ENCODE measurements at regions not wholly inside any gene's neighbourhood (a gene's known extent, or its start where the extent isn't known, plus 50 kb on each side); places are given as distances from the start of the nearest gene placed in this dataset.

GRCh38 chr2:235149240-235149659 is 197.4 kb downstream of the SH3BP4 start:
- no peaks in the 10 kb centered on the region for H3K36me3 ChIP-seq (ENCODE audit: control insufficient read depth in 2 of 3, insufficient read depth in 3 of 3, low read length in 3 of 3)
- H3K9ac ChIP-seq (ENCODE audit: low read length in 3 of 3), result no peak overlapping the region
- no peaks in the 10 kb centered on the region for H3K9me3 ChIP-seq (ENCODE audit: control insufficient read depth in 2 of 3, insufficient read depth in 1 of 3, low read length in 3 of 3)
- no peak for TF ChIP-seq CTCF (IDR thresholded peaks at IDR 0.05; ENCODE audit: borderline replicate concordance, extremely low read depth, insufficient read depth)
- intact Hi-C loops (cut with DNase I), result no loop called here
- no peaks in the 10 kb centered on the region for H3K27me3 ChIP-seq (ENCODE audit: control insufficient read depth, insufficient read depth, low read length)
- FAIRE-seq, result no peak
- H3K27ac ChIP-seq (ENCODE audit: low read depth in 2 of 2, low read length in 2 of 2), result no peak overlapping the region
- no peaks in the 10 kb centered on the region for H3K4me1 ChIP-seq (ENCODE audit: control insufficient read depth in 2 of 3, insufficient read depth in 2 of 3, low read depth in 1 of 3, low read length in 3 of 3)
- DNase-seq, result no peak
- H3K4me3 ChIP-seq (ENCODE audit: low read length in 3 of 3), result no peak overlapping the region

DNA sequence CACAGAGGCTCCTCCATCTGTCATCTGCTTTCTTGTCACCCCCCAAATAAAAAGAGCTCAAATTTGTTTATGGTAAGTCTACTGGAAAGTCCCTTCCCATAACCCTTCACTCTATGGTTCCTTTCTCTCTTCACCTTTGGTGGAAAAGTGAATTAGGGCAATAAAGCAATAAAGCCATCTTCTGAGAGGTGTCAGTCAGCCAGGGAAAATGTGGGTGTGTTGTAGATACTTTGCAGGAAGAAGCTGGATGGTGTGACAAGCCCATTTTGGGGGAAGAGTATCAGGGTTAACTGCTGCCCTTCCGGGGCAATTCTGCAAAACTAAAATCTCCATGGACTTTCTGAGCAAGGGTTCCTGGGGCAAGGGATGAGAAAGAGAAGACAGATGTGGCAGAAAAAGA is 197.9 kb downstream of the SH3BP4 start:
- H3K4me1 ChIP-seq (ENCODE audit: control insufficient read depth in 2 of 3, insufficient read depth in 2 of 3, low read depth in 1 of 3, low read length in 3 of 3), result no peaks in the 10 kb centered on the region
- intact Hi-C loops (cut with DNase I), result no loop called here
- H3K9ac ChIP-seq (ENCODE audit: low read length in 3 of 3), result no peak overlapping the region
- H3K27ac ChIP-seq (ENCODE audit: low read depth in 2 of 2, low read length in 2 of 2), result no peak overlapping the region
- H3K4me3 ChIP-seq (ENCODE audit: low read length in 3 of 3), result no peak overlapping the region
- no peaks in the 10 kb centered on the region for H3K9me3 ChIP-seq (ENCODE audit: control insufficient read depth in 2 of 3, insufficient read depth in 1 of 3, low read length in 3 of 3)
- no peaks in the 10 kb centered on the region for H3K36me3 ChIP-seq (ENCODE audit: control insufficient read depth in 2 of 3, insufficient read depth in 3 of 3, low read length in 3 of 3)
- FAIRE-seq, result no peak
- no peak for TF ChIP-seq CTCF (IDR thresholded peaks at IDR 0.05; ENCODE audit: borderline replicate concordance, extremely low read depth, insufficient read depth)
- DNase-seq, result no peak
- H3K27me3 ChIP-seq (ENCODE audit: control insufficient read depth, insufficient read depth, low read length), result no peaks in the 10 kb centered on the region

DNA sequence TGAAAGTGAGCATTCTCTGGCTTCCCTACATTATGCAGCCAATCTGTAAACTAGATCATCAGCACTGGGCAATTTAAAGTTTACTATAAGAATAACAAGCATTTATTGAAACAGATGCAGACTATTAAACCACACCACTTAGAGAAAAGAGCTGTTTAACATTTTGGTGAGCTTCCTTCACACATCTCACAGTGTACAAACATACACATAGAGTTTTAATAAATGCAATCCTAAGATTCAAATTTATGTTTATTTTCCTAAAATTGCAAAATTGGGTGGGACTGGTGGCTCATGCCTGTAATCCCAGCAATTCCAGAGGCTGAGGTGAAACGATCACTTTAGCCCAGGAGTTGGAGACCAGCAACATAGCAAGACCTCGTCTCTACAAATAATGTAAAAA is 199.3 kb downstream of the SH3BP4 start:
- no peak for TF ChIP-seq CTCF (IDR thresholded peaks at IDR 0.05; ENCODE audit: borderline replicate concordance, extremely low read depth, insufficient read depth)
- H3K27me3 ChIP-seq (ENCODE audit: control insufficient read depth, insufficient read depth, low read length), result no peaks in the 10 kb centered on the region
- no peak overlapping the region for H3K4me3 ChIP-seq (ENCODE audit: low read length in 3 of 3)
- FAIRE-seq (no peak), DNase-seq (no peak)
- no peak overlapping the region for H3K9ac ChIP-seq (ENCODE audit: low read length in 3 of 3)
- H3K36me3 ChIP-seq (ENCODE audit: control insufficient read depth in 2 of 3, insufficient read depth in 3 of 3, low read length in 3 of 3), result no peaks in the 10 kb centered on the region
- intact Hi-C loops (cut with DNase I), result no loop called here
- no peaks in the 10 kb centered on the region for H3K9me3 ChIP-seq (ENCODE audit: control insufficient read depth in 2 of 3, insufficient read depth in 1 of 3, low read length in 3 of 3)
- H3K4me1 ChIP-seq (ENCODE audit: control insufficient read depth in 2 of 3, insufficient read depth in 2 of 3, low read depth in 1 of 3, low read length in 3 of 3), result no peaks in the 10 kb centered on the region
- no peak overlapping the region for H3K27ac ChIP-seq (ENCODE audit: low read depth in 2 of 2, low read length in 2 of 2)

- Histone ChIP-seq H3K27me3 (ENCODE audit: control insufficient read depth, insufficient read depth, low read length) (no peaks in the 10 kb centered on the region), H3K4me3 (ENCODE audit: low read length in 3 of 3) (no peak overlapping the region), H3K36me3 (ENCODE audit: control insufficient read depth in 2 of 3, insufficient read depth in 3 of 3, low read length in 3 of 3) (no peaks in the 10 kb centered on the region), H3K9me3 (ENCODE audit: control insufficient read depth in 2 of 3, insufficient read depth in 1 of 3, low read length in 3 of 3) (no peaks in the 10 kb centered on the region), H3K4me1 (ENCODE audit: control insufficient read depth in 2 of 3, insufficient read depth in 2 of 3, low read depth in 1 of 3, low read length in 3 of 3) (no peaks in the 10 kb centered on the region), H3K9ac (ENCODE audit: low read length in 3 of 3) (no peak overlapping the region), H3K27ac (ENCODE audit: low read depth in 2 of 2, low read length in 2 of 2) (no peak overlapping the region)
- DNase-seq (no peak), FAIRE-seq (no peak)
- no peak for TF ChIP-seq CTCF (IDR thresholded peaks at IDR 0.05; ENCODE audit: borderline replicate concordance, extremely low read depth, insufficient read depth)
- intact Hi-C loops (cut with DNase I), result no loop called here
Measured at GRCh38 chr2:235155163-235155562, 203.3 kb downstream of the SH3BP4 start.
